ENCODE measurements at regions not wholly inside any gene's neighbourhood (a gene's known extent, or its start where the extent isn't known, plus 50 kb on each side); places are given as distances from the start of the nearest gene placed in this dataset.

GRCh38 chr4:113849771-113850170, 88.2 kb upstream of the CAMK2D start:
- no peak for DNase-seq (ENCODE audit: low read depth, low spot score)
- H3K4me3 ChIP-seq (ENCODE audit: low read length), result no peak overlapping the region

- DNase-seq (ENCODE audit: low read depth, low spot score), result no peak
- H3K4me3 ChIP-seq (ENCODE audit: low read length), result no peak overlapping the region
Measured at GRCh38 chr4:113847710-113848109, 86.2 kb upstream of the CAMK2D start.

GRCh38 chr4:113846433-113846832, 84.9 kb upstream of the CAMK2D start:
- no peak for DNase-seq (ENCODE audit: low read depth, low spot score)
- no peak overlapping the region for H3K4me3 ChIP-seq (ENCODE audit: low read length)

GRCh38 chr4:113845138-113845537, 83.6 kb upstream of the CAMK2D start:
- DNase-seq (ENCODE audit: low read depth, low spot score), result no peak
- no peak overlapping the region for H3K4me3 ChIP-seq (ENCODE audit: low read length)

- DNase-seq (ENCODE audit: low read depth, low spot score), result no peak
- H3K4me3 ChIP-seq (ENCODE audit: low read length), result no peak overlapping the region
Measured at GRCh38 chr4:113844369-113844768, 82.8 kb upstream of the CAMK2D start.

- no peak overlapping the region for H3K4me3 ChIP-seq (ENCODE audit: low read length)
- DNase-seq (ENCODE audit: low read depth, low spot score), result no peak
Measured at GRCh38 chr4:113840861-113841260, 79.3 kb upstream of the CAMK2D start.

GRCh38 chr4:113838460-113838859, 76.9 kb upstream of the CAMK2D start:
- DNase-seq (ENCODE audit: low read depth, low spot score), result no peak
- no peak overlapping the region for H3K4me3 ChIP-seq (ENCODE audit: low read length)

GRCh38 chr4:113837397-113837796, 75.9 kb upstream of the CAMK2D start:
- no peak overlapping the region for H3K4me3 ChIP-seq (ENCODE audit: low read length)
- no peak for DNase-seq (ENCODE audit: low read depth, low spot score)

GRCh38 chr4:113835005-113835404, 73.5 kb upstream of the CAMK2D start:
- no peak for DNase-seq (ENCODE audit: low read depth, low spot score)

GRCh38 chr4:113834298-113834697, 72.8 kb upstream of the CAMK2D start:
- no peak for DNase-seq (ENCODE audit: low read depth, low spot score)
- H3K4me3 ChIP-seq (ENCODE audit: low read length), result no peak overlapping the region

More at GRCh38 chr4:113835005-113835404, 73.5 kb upstream of the CAMK2D start:
- H3K4me3 ChIP-seq (ENCODE audit: low read length), result no peak overlapping the region

- no peak overlapping the region for H3K4me3 ChIP-seq (ENCODE audit: low read length)
- no peak for DNase-seq (ENCODE audit: low read depth, low spot score)
Measured at GRCh38 chr4:113832803-113833202, 71.3 kb upstream of the CAMK2D start.

GRCh38 chr4:113831457-113831856, 69.9 kb upstream of the CAMK2D start:
- no peak overlapping the region for H3K4me3 ChIP-seq (ENCODE audit: low read length)
- peak; percentile 39 for DNase-seq (ENCODE audit: low read depth, low spot score)

- no peak overlapping the region for H3K4me3 ChIP-seq (ENCODE audit: low read length)
- no peak for DNase-seq (ENCODE audit: low read depth, low spot score)
Measured at GRCh38 chr4:113828702-113829101, 67.2 kb upstream of the CAMK2D start.

- H3K4me3 ChIP-seq (ENCODE audit: low read length), result no peak overlapping the region
- no peak for DNase-seq (ENCODE audit: low read depth, low spot score)
Measured at GRCh38 chr4:113827285-113827684, 65.7 kb upstream of the CAMK2D start.

- DNase-seq (ENCODE audit: low read depth, low spot score), result no peak
Measured at GRCh38 chr4:113826421-113826820, 64.9 kb upstream of the CAMK2D start.

GRCh38 chr4:113825272-113825671, 63.7 kb upstream of the CAMK2D start:
- H3K4me3 ChIP-seq (ENCODE audit: low read length), result no peak overlapping the region
- DNase-seq (ENCODE audit: low read depth, low spot score), result peak; percentile 81

More at GRCh38 chr4:113826421-113826820, 64.9 kb upstream of the CAMK2D start:
- no peak overlapping the region for H3K4me3 ChIP-seq (ENCODE audit: low read length)

GRCh38 chr4:113824396-113824795, 62.9 kb upstream of the CAMK2D start:
- no peak overlapping the region for H3K4me3 ChIP-seq (ENCODE audit: low read length)
- no peak for DNase-seq (ENCODE audit: low read depth, low spot score)

- no peak overlapping the region for H3K4me3 ChIP-seq (ENCODE audit: low read length)
- DNase-seq (ENCODE audit: low read depth, low spot score), result no peak
Measured at GRCh38 chr4:113823291-113823659, 61.7 kb upstream of the CAMK2D start.

GRCh38 chr4:113822555-113823290, 61.2 kb upstream of the CAMK2D start:
- H3K4me3 ChIP-seq (ENCODE audit: low read length), result no peak overlapping the region
- no peak for DNase-seq (ENCODE audit: low read depth, low spot score)

- no peak for DNase-seq (ENCODE audit: low read depth, low spot score)
- no peak overlapping the region for H3K4me3 ChIP-seq (ENCODE audit: low read length)
Measured at GRCh38 chr4:113821856-113822255, 60.3 kb upstream of the CAMK2D start.

GRCh38 chr4:113820108-113820507, 58.6 kb upstream of the CAMK2D start:
- no peak overlapping the region for H3K4me3 ChIP-seq (ENCODE audit: low read length)
- no peak for DNase-seq (ENCODE audit: low read depth, low spot score)
